Heart left ventricle (tissue), 16 donors: ENCODE measurements at regions not wholly inside any gene's neighbourhood (a gene's known extent, or its start where the extent isn't known, plus 50 kb on each side); places are given as distances from the start of the nearest gene placed in this dataset.

ENCODE experiments used
- ATAC-seq, 4 donors: fragments of 200-7000 bp; cut with Tn5 transposase; one replicate each; pipeline ENCODE4 v1.9.1; 2020 to 2022; ENCODE audit warnings: moderate library complexity in 4 of 4, mild to moderate bottlenecking in 3 of 4, moderate number of reproducible peaks in 1 of 4
- DNase-seq, 5 donors: peaks; one replicate each; pipeline ENCODE4 v3.0.0-alpha.2; 2020
- H3K27ac ChIP-seq, 12 donors: fragments of 200-600 bp; sonication (generic) in 4 of 12; one replicate each; pipeline versions ENCODE4 v1.5.0 to v1.8.0; 2016 to 2022; ENCODE audit warnings: mild to moderate bottlenecking in 2 of 12
- H3K27me3 ChIP-seq, 9 donors: fragments of 200-600 bp; sonication (generic) in 2 of 9; one replicate each; pipeline versions ENCODE4 v1.5.1 to v1.8.0; 2016 to 2022; ENCODE audit warnings: mild to moderate bottlenecking in 3 of 9
- H3K36me3 ChIP-seq, 9 donors: fragments of 200-600 bp; sonication (generic) in 2 of 9; one replicate each; pipeline versions ENCODE4 v1.5.0 to v1.8.0; 2018 to 2022; ENCODE audit warnings: mild to moderate bottlenecking in 2 of 9
- H3K4me1 ChIP-seq, 12 donors: fragments of 200-600 bp; sonication (generic) in 4 of 12; one replicate each; pipeline versions ENCODE4 v1.5.0 to v1.8.0; 2016 to 2022; ENCODE audit warnings: mild to moderate bottlenecking in 3 of 12
- H3K4me3 ChIP-seq, 12 donors: fragments of 200-600 bp; sonication (generic) in 4 of 12; one replicate each; pipeline versions ENCODE4 v1.5.0 to v1.8.0; 2017 to 2022; ENCODE audit warnings: mild to moderate bottlenecking in 9 of 12, moderate library complexity in 4 of 12
- H3K9me3 ChIP-seq, 12 donors: fragments of 200-600 bp; sonication (generic) in 4 of 12; one replicate each; pipeline versions ENCODE4 v1.5.0 to v1.8.0; 2016 to 2022; ENCODE audit warnings: mild to moderate bottlenecking in 1 of 12
- POLR2A ChIP-seq, 2 donors: fragments of 450-650 bp; IDR thresholded peaks; one replicate each; pipeline ENCODE4 v1.6.1; 2017; ENCODE audit warnings: antibody characterized with exemption in 2 of 2, mild to moderate bottlenecking in 2 of 2, moderate library complexity in 2 of 2
- WGBS, 4 donors: extraction: QIAGEN DNeasy Blood & Tissue Kit in 2 of 4; methylation state at CpG; one replicate each; pipeline versions ENCODE4 v1.1.5 to v1.1.7; 2013 to 2018; 5-methylcytosine and 5-hydroxymethylcytosine counted together
- intact Hi-C, 10 donors: fragments of 100-400 bp; cut with DNase I; formaldehyde crosslinking; loops; one replicate each; pipeline versions ENCODE4 v1.11.1 to v1.14.2; 2022
- TF ChIP-seq, protein P1 (sequence below), 12 donors: fragments of 200-600 bp; sonication (generic) in 4 of 12; IDR thresholded peaks; one replicate each; pipeline versions ENCODE4 v1.5.0 to v1.8.0; 2018 to 2022; ENCODE audit warnings: antibody characterized with exemption in 12 of 12, mild to moderate bottlenecking in 5 of 12
- donor health status: ischemic (EF 13 %, LVEDD 7.1; RV severe dilation, severe dysfunction).
- donor health status: healthy with polysubstance abuse.
- donor health status: DM: no; HTN: yes; CAD: no.
- donor health status: DM: no; HTN: no; CAD: no.
- donor health status: ischemic (EF 25% LVEDD 6.9; RV normal size, moderate dysfunction).
- donor health status: ischemic (EF 25% LVEDD 5.7; RV mildly dilated, moderate dysfunction).
- donor health status: healthy.
- donor health status: DM: yes; HTN: yes; CAD: no.
- donor health status: ischemic (EF 35%, LVEDD 5.7; RV mildly dilated, moderate dysfunction).
- donor health status: nonischemic (EF 11% LVEDD 7.7; RV severe dilation, severe dysfunction).
- donor health status: DM: yes; HTN: yes; CAD: no.
- donor health status: PGD.
- donor health status: ischemic (EF 29% LVEDD 5.4; RV normal size, mild dysfunction).
- donor health status: nonischemic (EF 23%, LVEDD 6.1; RV moderate dilation, normal function).

DNA sequence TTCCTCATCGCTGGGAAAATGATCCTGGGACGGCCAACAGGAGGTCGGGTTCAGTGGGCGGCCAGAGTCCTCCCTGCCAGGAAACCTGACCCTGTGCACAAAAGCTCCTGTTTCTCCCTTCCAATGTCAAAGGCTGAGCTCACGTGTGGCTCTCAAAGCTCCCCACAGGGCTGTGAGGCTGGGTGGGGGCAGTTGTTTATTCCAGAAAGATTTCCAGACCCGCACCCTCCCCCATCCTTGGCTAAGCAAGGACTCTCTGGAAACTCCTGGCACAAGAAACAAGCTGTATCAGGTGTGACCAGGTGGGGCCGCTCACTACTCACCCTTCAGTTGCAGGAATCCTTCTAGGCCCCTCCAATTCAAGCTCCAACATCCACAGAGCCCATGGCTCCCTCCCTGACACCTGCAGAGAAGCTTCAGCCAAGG lies 131.9 kb downstream of the SHANK2 start:
- intact Hi-C loops, result no loop called here
- H3K9me3 ChIP-seq, result no peaks in the 10 kb centered on the region
- H3K27me3 ChIP-seq, result peaks cover 0 to 18% (median 0%) of the 10 kb centered on the region in 9 donors
- WGBS, 4 donors, result 5 to 23% (median 18%) methylated on average over 7 of the region's 7 CpGs
- no peak overlapping the region for H3K27ac ChIP-seq
- TF ChIP-seq, protein P1, sequence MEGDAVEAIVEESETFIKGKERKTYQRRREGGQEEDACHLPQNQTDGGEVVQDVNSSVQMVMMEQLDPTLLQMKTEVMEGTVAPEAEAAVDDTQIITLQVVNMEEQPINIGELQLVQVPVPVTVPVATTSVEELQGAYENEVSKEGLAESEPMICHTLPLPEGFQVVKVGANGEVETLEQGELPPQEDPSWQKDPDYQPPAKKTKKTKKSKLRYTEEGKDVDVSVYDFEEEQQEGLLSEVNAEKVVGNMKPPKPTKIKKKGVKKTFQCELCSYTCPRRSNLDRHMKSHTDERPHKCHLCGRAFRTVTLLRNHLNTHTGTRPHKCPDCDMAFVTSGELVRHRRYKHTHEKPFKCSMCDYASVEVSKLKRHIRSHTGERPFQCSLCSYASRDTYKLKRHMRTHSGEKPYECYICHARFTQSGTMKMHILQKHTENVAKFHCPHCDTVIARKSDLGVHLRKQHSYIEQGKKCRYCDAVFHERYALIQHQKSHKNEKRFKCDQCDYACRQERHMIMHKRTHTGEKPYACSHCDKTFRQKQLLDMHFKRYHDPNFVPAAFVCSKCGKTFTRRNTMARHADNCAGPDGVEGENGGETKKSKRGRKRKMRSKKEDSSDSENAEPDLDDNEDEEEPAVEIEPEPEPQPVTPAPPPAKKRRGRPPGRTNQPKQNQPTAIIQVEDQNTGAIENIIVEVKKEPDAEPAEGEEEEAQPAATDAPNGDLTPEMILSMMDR (IDR thresholded peaks at IDR 0.05), result no peak
- no peak for TF ChIP-seq POLR2A (IDR thresholded peaks at IDR 0.05)
- no peaks in the 10 kb centered on the region for H3K36me3 ChIP-seq
- DNase-seq, result peak in 1 of 5 donors; percentile 4
- no peak overlapping the region for H3K4me3 ChIP-seq
- H3K4me1 ChIP-seq, result no peaks in the 10 kb centered on the region
- peak in 1 of 4 donors; percentile 29 for ATAC-seq

DNA sequence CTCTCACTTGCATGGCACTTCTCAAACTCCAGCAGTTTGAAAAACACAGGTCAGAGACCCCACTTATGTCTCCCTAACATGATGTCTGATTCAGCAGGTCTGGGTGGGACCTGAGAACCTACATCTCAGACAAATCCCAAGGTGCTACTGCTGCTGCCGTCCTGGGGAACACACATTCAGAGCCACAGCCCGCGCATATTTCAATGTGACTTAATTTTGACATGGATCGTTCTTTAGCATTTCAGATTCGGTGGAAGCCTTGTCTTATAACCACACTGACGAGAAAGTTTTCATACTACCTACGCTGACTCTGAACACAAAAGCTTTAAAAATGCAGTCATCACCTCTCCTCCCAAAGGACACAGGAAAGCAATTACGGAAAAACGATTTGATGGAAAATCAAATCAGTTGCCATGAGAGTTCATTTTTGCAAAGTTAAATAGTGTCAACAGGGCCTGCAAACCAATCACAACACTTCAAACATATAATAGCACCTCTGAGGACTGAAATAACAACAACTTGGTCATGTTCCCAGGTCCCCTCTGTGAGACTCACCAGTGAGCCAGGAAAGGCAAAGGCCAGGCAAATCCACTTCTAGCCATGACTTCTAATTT lies 132.6 kb downstream of the SHANK2 start:
- TF ChIP-seq POLR2A (IDR thresholded peaks at IDR 0.05), result no peak
- TF ChIP-seq, protein P1 (IDR thresholded peaks at IDR 0.05), result no peak
- DNase-seq, result peak in 1 of 5 donors; percentile 7
- Histone ChIP-seq H3K36me3 (no peaks in the 10 kb centered on the region), H3K4me1 (no peaks in the 10 kb centered on the region), H3K9me3 (no peaks in the 10 kb centered on the region), H3K4me3 (no peak overlapping the region), H3K27ac (no peak overlapping the region), H3K27me3 (peaks cover 0 to 25% (median 0%) of the 10 kb centered on the region in 9 donors)
- intact Hi-C loops, result no loop called here
- WGBS, 4 donors, result 75 to 85% (median 78%) methylated on average over 9 of the region's 9 CpGs
- ATAC-seq, result no peak

DNA sequence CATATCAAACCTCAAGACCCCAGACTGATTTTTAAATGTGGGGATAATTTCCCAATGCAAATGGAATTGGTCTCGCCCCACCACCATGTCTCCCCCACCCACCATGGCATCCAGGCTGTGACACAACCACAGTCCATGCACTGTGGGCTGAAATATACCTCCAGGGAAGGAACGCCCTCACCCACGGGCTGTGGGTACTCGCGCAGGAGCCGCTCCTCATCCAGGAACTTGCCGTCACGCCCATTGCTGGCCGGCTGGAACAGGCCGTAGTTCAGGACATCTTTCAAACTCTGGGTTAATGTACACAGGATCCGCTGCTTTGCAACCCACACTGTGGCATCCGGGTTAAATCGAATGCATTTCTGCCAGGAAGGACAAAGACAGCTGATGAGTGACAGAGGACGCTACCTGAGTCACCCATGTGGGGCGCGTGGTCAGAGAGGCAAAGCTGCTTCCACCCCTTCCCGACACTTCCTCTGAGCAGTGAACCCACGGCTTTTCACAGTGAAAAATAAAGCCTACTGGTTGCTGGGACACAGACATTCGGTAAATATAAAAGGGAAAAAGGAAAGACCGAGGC lies 133.6 kb downstream of the SHANK2 start:
- Histone ChIP-seq H3K4me1 (no peaks in the 10 kb centered on the region), H3K27ac (no peak overlapping the region), H3K36me3 (no peaks in the 10 kb centered on the region), H3K27me3 (peaks cover 0 to 29% (median 1%) of the 10 kb centered on the region in 9 donors), H3K4me3 (no peak overlapping the region), H3K9me3 (no peaks in the 10 kb centered on the region)
- 87 to 93% (median 89%) methylated on average over 20 of the region's 20 CpGs for WGBS, 4 donors
- ATAC-seq (no peak), DNase-seq (peak in 1 of 5 donors; percentile 40)
- intact Hi-C loops, result no loop called here
- TF ChIP-seq, protein P1 (IDR thresholded peaks at IDR 0.05), result no peak

DNA sequence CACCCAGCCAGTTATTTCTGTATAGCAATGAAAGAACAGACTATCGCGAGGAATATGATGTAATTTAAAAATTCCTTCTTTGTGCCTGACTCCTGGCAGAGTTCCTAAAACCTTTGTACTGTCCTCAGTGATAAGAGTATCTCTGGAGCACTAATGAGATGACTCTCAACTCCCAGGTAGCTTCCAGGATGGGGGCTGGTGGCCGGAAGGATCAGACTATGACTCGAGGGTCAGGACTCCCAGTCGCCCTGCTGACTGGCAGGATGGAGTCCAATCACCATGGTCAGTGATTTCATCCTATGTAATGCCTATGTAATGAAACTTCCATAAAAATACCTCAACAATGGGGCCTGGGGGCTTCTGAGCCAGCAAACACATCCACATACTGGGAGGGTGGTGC lies 135.1 kb downstream of the SHANK2 start:
- Histone ChIP-seq H3K4me3 (no peak overlapping the region), H3K27ac (no peak overlapping the region), H3K36me3 (no peaks in the 10 kb centered on the region), H3K4me1 (no peaks in the 10 kb centered on the region), H3K9me3 (no peaks in the 10 kb centered on the region), H3K27me3 (peaks cover 0 to 44% (median 4%) of the 10 kb centered on the region in 9 donors)
- peak in 1 of 5 donors; percentile 8 for DNase-seq
- no peak for ATAC-seq
- WGBS, 4 donors, result 60 to 74% (median 67%) methylated on average over 4 to 5 of the region's 5 CpGs
- intact Hi-C loops, result no loop called here
- TF ChIP-seq POLR2A (IDR thresholded peaks at IDR 0.05), result no peak
- TF ChIP-seq, protein P1 (IDR thresholded peaks at IDR 0.05), result no peak
